SK-N-SH (cell line): ENCODE measurements at regions not wholly inside any gene's neighbourhood (a gene's known extent, or its start where the extent isn't known, plus 50 kb on each side); places are given as distances from the start of the nearest gene placed in this dataset.

ENCODE experiments used
- CTCF ChIA-PET: fragments of 300-600, 350-600 bp; formaldehyde crosslinking; extraction: SDS; loops from one replicate; lab custom pipeline; 2021; lab: Yijun Ruan, JAX
- POLR2A ChIA-PET: fragments of 350-600 bp; sonication (Branson Sonifier 250); formaldehyde crosslinking; extraction: SDS; loops from one replicate; lab custom pipeline; 2020; ENCODE audit warnings: antibody characterized with exemption, inconsistent platforms; lab: Yijun Ruan, JAX
- DNase-seq: peaks from one replicate; pipeline ENCODE4 v3.0.0; 2012
- H2AFZ ChIP-seq: fragments of 200-600 bp; sonication (generic); 2 replicates; pipeline ENCODE4 v1.8.1; 2016; ENCODE audit warnings: antibody characterized with exemption, mild to moderate bottlenecking, low read depth
- H3F3A ChIP-seq: fragments of 200-600 bp; sonication (generic); replicated peaks from 2 replicates; pipeline ENCODE3; 2016; ENCODE audit warnings: antibody characterized with exemption, mild to moderate bottlenecking; ENCODE audit not compliant: insufficient read depth
- H3K27ac ChIP-seq, 2 experiments: fragments of 200-500 bp in 1 of 2; fragments of 200-600 bp in 1 of 2; sonication (Bioruptor generic) in 1 of 2; sonication (generic), shearing (Covaris generic) in 1 of 2; 2 replicates each; pipeline versions ENCODE4 v1.5.1 to v1.6.1; 2014 to 2016; ENCODE audit warnings: low read depth in 2 of 2, inconsistent platforms in 1 of 2, low read length in 1 of 2, mild to moderate bottlenecking in 1 of 2, mixed read lengths in 1 of 2
- H3K27me3 ChIP-seq: fragments of 200-600 bp; sonication (generic), shearing (Covaris generic); 2 replicates; pipeline ENCODE4 v1.6.1; 2016; ENCODE audit warnings: mixed run types; ENCODE audit not compliant: insufficient read depth
- H3K36me3 ChIP-seq, 2 experiments: fragments of 200-500 bp in 1 of 2; fragments of 200-600 bp in 1 of 2; sonication (Bioruptor generic) in 1 of 2; sonication (generic) in 1 of 2; replicated peaks in 1 of 2; 2 replicates each; pipeline versions ENCODE3 to v1.5.1; 2014 to 2016; ENCODE audit warnings: low read length in 1 of 2, mild to moderate bottlenecking in 1 of 2; ENCODE audit not compliant: insufficient read depth in 2 of 2, control insufficient read depth in 1 of 2
- H3K4me1 ChIP-seq, 2 experiments: fragments of 200-500 bp in 1 of 2; fragments of 200-600 bp in 1 of 2; sonication (Bioruptor generic) in 1 of 2; sonication (generic), shearing (Covaris generic) in 1 of 2; 2 replicates each; pipeline versions ENCODE4 v1.5.1 to v1.6.1; 2014 to 2016; ENCODE audit warnings: low read depth in 1 of 2, low read length in 1 of 2, mixed run types in 1 of 2; ENCODE audit not compliant: insufficient read depth in 2 of 2, control insufficient read depth in 1 of 2
- H3K4me2 ChIP-seq: fragments of 200-600 bp; sonication (generic), shearing (Covaris generic); 2 replicates; pipeline ENCODE4 v1.6.1; 2017; ENCODE audit warnings: mixed run types
- H3K4me3 ChIP-seq, 2 experiments: fragments of 200-500 bp in 1 of 2; fragments of 200-600 bp in 1 of 2; sonication (Bioruptor generic) in 1 of 2; sonication (generic), shearing (Covaris generic) in 1 of 2; 2 replicates each; pipeline versions ENCODE4 v1.5.1 to v1.8.1; 2014 to 2016; ENCODE audit warnings: low read depth in 2 of 2, inconsistent platforms in 1 of 2, low read length in 1 of 2, mild to moderate bottlenecking in 1 of 2, mixed read lengths in 1 of 2, moderate library complexity in 1 of 2
- H3K79me2 ChIP-seq: fragments of 200-600 bp; sonication (generic); 2 replicates; pipeline ENCODE4 v1.8.1; 2017; ENCODE audit warnings: mild to moderate bottlenecking; ENCODE audit not compliant: insufficient read depth
- H3K9ac ChIP-seq: fragments of 200-600 bp; sonication (generic); 2 replicates; pipeline ENCODE4 v1.6.1; 2017; ENCODE audit warnings: mixed run types
- H3K9me2 ChIP-seq: fragments of 200-600 bp; sonication (generic); 2 replicates; pipeline ENCODE4 v1.6.1; 2017; ENCODE audit warnings: mixed run types
- H3K9me3 ChIP-seq: fragments of 200-600 bp; sonication (generic); 2 replicates; pipeline ENCODE4 v1.6.1; 2017; ENCODE audit warnings: mixed run types, mild to moderate bottlenecking, moderate library complexity
- H4K20me1 ChIP-seq: fragments of 200-600 bp; sonication (generic); 2 replicates; pipeline ENCODE4 v1.6.1; 2017; ENCODE audit warnings: mild to moderate bottlenecking, mixed run types; ENCODE audit not compliant: insufficient read depth
- CHD2 ChIP-seq: fragments of 150-350 bp; IDR thresholded peaks from 2 replicates; pipeline ENCODE4 v1.6.1; 2018; ENCODE audit warnings: low read length; ENCODE audit not compliant: partially characterized antibody
- EP300 ChIP-seq, 2 experiments: IDR thresholded peaks; 2 replicates each; pipeline versions ENCODE4 v1.4.0 to v1.6.1; 2012; ENCODE audit warnings: borderline replicate concordance in 1 of 2, low read depth in 1 of 2, low read length in 1 of 2
- GATA2 ChIP-seq: sonication (generic); formaldehyde crosslinking; IDR thresholded peaks from 2 replicates; pipeline ENCODE4 v1.5.0; 2020; ENCODE audit warnings: mild to moderate bottlenecking, missing genetic modification reagents
- MEF2A ChIP-seq: IDR thresholded peaks from 2 replicates; pipeline ENCODE4 v1.4.0; 2012; ENCODE audit warnings: low read depth, borderline replicate concordance
- NRF1 ChIP-seq: IDR thresholded peaks from 2 replicates; pipeline ENCODE4 v1.6.1; 2012; ENCODE audit warnings: low read depth, mild to moderate bottlenecking, low read length
- PBX3 ChIP-seq: IDR thresholded peaks from 2 replicates; pipeline ENCODE4; 2012
- RAD21 ChIP-seq: IDR thresholded peaks from 2 replicates; pipeline ENCODE4 v1.6.1; 2012; ENCODE audit warnings: mild to moderate bottlenecking, low read length
- RCOR1 ChIP-seq: fragments of 150-350 bp; IDR thresholded peaks from 2 replicates; pipeline ENCODE4 v1.6.1; 2017; ENCODE audit warnings: antibody characterized with exemption, low read length
- SMC3 ChIP-seq: IDR thresholded peaks from 2 replicates; pipeline ENCODE4 v1.6.1; 2012; ENCODE audit warnings: low read depth, low read length, improper control_type of control experiment
- WGBS: methylation state at CpG from one replicate; pipeline ENCODE4 v1.1.6; 2017; ENCODE audit warnings: low lambda C conversion rate; 5-methylcytosine and 5-hydroxymethylcytosine counted together
- TF ChIP-seq, protein P1 (sequence below): fragments of 200-600 bp; sonication (generic); IDR thresholded peaks from 2 replicates; pipeline ENCODE4 v1.6.1; 2017; ENCODE audit warnings: antibody characterized with exemption, mild to moderate bottlenecking, moderate library complexity

- CTCF ChIA-PET: no interaction called here
- TF ChIP-seq RCOR1: no peak
- TF ChIP-seq, all 33 proteins: peak for 0
- Histone ChIP-seq H3K27me3 (no peaks in the 10 kb centered on the region), H2AFZ (no peak overlapping the region), H3K27ac (no peak overlapping the region; a peak in 1 of 4 replicates), H3K4me3 (no peak overlapping the region), H3K36me3 (no peaks in the 10 kb centered on the region), H3K9me3 (no peaks in the 10 kb centered on the region), H3K9ac (no peak overlapping the region), H3K79me2 (no peaks in the 10 kb centered on the region), H4K20me1 (no peaks in the 10 kb centered on the region), H3K4me1 (peaks cover 0 to 18% of the 10 kb centered on the region in 2 experiments; a peak in 1 of 4 replicates), H3K4me2 (no peak overlapping the region), H3F3A (no peaks in the 10 kb centered on the region), H3K9me2 (no peaks in the 10 kb centered on the region)
- 81% methylated on average over 13 of the region's 13 CpGs for WGBS
- DNase-seq: no peak
- POLR2A ChIA-PET: interaction anchor here (0.6 kb wide), 1 partner anchor 31 kb away, joined by 3 read pairs; no protein-coding TSS in a partner anchor
These were observed 350.5 kb upstream of the TBL1XR1 start for GRCh38 chr3:177547711-177548350.

DNA sequence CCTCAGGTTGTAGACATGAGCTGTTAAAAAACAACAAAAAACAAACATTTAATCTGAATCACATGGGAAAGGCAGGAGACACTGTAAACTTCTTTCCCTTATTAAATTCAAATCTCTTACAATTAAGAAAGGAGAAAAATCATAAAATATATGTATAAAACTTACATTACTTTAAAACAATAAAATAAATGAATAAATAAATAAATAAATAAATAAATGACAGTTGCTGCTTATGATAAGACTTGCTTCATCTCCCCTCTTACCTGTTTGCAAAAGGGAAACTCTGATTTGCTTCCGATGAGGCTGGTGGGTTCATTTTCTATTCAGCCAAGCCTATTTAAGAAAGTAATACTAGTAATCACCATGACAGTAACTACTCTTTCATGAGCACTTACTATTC is 353.4 kb upstream of the TBL1XR1 start:
- TF ChIP-seq MEF2A (no peak), NRF1 (no peak), GATA2 (CRISPR knock-in tag) (no peak), SMC3 (no peak), PBX3 (no peak), RAD21 (no peak), EP300 (IDR thresholded peaks at IDR 0.05; ENCODE audit: borderline replicate concordance in 1 of 2, low read depth in 1 of 2, low read length in 1 of 2) (no peak), CHD2 (no peak)
- TF ChIP-seq, protein P1, sequence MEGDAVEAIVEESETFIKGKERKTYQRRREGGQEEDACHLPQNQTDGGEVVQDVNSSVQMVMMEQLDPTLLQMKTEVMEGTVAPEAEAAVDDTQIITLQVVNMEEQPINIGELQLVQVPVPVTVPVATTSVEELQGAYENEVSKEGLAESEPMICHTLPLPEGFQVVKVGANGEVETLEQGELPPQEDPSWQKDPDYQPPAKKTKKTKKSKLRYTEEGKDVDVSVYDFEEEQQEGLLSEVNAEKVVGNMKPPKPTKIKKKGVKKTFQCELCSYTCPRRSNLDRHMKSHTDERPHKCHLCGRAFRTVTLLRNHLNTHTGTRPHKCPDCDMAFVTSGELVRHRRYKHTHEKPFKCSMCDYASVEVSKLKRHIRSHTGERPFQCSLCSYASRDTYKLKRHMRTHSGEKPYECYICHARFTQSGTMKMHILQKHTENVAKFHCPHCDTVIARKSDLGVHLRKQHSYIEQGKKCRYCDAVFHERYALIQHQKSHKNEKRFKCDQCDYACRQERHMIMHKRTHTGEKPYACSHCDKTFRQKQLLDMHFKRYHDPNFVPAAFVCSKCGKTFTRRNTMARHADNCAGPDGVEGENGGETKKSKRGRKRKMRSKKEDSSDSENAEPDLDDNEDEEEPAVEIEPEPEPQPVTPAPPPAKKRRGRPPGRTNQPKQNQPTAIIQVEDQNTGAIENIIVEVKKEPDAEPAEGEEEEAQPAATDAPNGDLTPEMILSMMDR: no peak
- Histone ChIP-seq H3K36me3 (no peaks in the 10 kb centered on the region), H3K27me3 (no peaks in the 10 kb centered on the region), H3K9me3 (no peaks in the 10 kb centered on the region), H4K20me1 (no peaks in the 10 kb centered on the region), H3K4me3 (no peak overlapping the region), H3F3A (no peaks in the 10 kb centered on the region), H2AFZ (no peak overlapping the region), H3K9me2 (no peaks in the 10 kb centered on the region), H3K4me2 (no peak overlapping the region), H3K27ac (no peak overlapping the region), H3K9ac (no peak overlapping the region), H3K4me1 (peaks cover 0 to 16% of the 10 kb centered on the region in 2 experiments; a peak in 1 of 4 replicates), H3K79me2 (no peaks in the 10 kb centered on the region)
- WGBS: 100% methylated on average over 1 of the region's 1 CpG
- ChIA-PET POLR2A (no interaction called here), CTCF (interaction anchor here (0.6 kb wide), 1 partner anchor 318 kb away, joined by 3 read pairs; no protein-coding TSS in a partner anchor)
- DNase-seq: no peak
